Endothelial cell (in vitro differentiated cells): ENCODE measurements at regions not wholly inside any gene's neighbourhood (a gene's known extent, or its start where the extent isn't known, plus 50 kb on each side); places are given as distances from the start of the nearest gene placed in this dataset.

Experiments
- DNase-seq: peaks from one replicate; pipeline ENCODE4 v3.0.0; 2021; ENCODE audit warnings: low spot score
- H3K27ac Mint-ChIP-seq: one replicate; pipeline ENCODE4 v1.8.0; 2021; ENCODE audit warnings: mixed read lengths, inconsistent platforms; ENCODE audit not compliant: unreplicated experiment
- H3K27me3 Mint-ChIP-seq: one replicate; pipeline ENCODE4 v1.8.0; 2021; ENCODE audit warnings: mild to moderate bottlenecking, moderate library complexity, mixed read lengths, inconsistent platforms; ENCODE audit not compliant: unreplicated experiment
- H3K36me3 Mint-ChIP-seq: one replicate; pipeline ENCODE4 v1.8.0; 2021; ENCODE audit warnings: mild to moderate bottlenecking, low read depth, mixed read lengths, inconsistent platforms; ENCODE audit not compliant: unreplicated experiment
- H3K4me1 Mint-ChIP-seq: one replicate; pipeline ENCODE4 v1.8.0; 2021; ENCODE audit warnings: mild to moderate bottlenecking, mixed read lengths, inconsistent platforms; ENCODE audit not compliant: unreplicated experiment
- H3K4me3 Mint-ChIP-seq: one replicate; pipeline ENCODE4 v1.8.0; 2021; ENCODE audit warnings: mild to moderate bottlenecking, mixed read lengths, inconsistent platforms; ENCODE audit not compliant: unreplicated experiment
- H3K9me3 Mint-ChIP-seq: one replicate; pipeline ENCODE4 v1.8.0; 2021; ENCODE audit warnings: mixed read lengths, inconsistent platforms; ENCODE audit not compliant: unreplicated experiment
- CTCF ChIP-seq: fragments of 200-600 bp; sonication (generic); IDR thresholded peaks from one replicate; pipeline ENCODE4 v1.5.0; 2021; ENCODE audit warnings: antibody characterized with exemption; ENCODE audit not compliant: unreplicated experiment

GRCh38 chr10:2933519-2933918 is 133.8 kb upstream of the PFKP start:
- no peak overlapping the region for H3K4me3 Mint-ChIP-seq
- DNase-seq = no peak
- H3K27me3 Mint-ChIP-seq = peaks cover under 1% of the 10 kb centered on the region

GRCh38 chr10:2933071-2933470 is 134.3 kb upstream of the PFKP start:
- Mint-ChIP-seq H3K4me3 (no peak overlapping the region), H3K9me3 (no peaks in the 10 kb centered on the region), H3K4me1 (peaks cover 2% of the 10 kb centered on the region), H3K27ac (no peak overlapping the region), H3K27me3 (no peaks in the 10 kb centered on the region), H3K36me3 (no peaks in the 10 kb centered on the region)
- TF ChIP-seq CTCF = no peak
- DNase-seq = no peak

More at GRCh38 chr10:2933519-2933918, 133.8 kb upstream of the PFKP start:
- Mint-ChIP-seq H3K4me1 (peaks cover 2% of the 10 kb centered on the region), H3K27ac (no peak overlapping the region), H3K9me3 (no peaks in the 10 kb centered on the region), H3K36me3 (no peaks in the 10 kb centered on the region)
- TF ChIP-seq CTCF = no peak

- Mint-ChIP-seq H3K4me1 (peaks cover 18% of the 10 kb centered on the region), H3K4me3 (no peak overlapping the region), H3K27ac (no peak overlapping the region), H3K9me3 (no peaks in the 10 kb centered on the region), H3K27me3 (no peaks in the 10 kb centered on the region), H3K36me3 (no peaks in the 10 kb centered on the region)
- no peak for TF ChIP-seq CTCF
- DNase-seq = no peak
These were observed 137.7 kb upstream of the PFKP start for GRCh38 chr10:2929480-2930258.

GRCh38 chr10:2927958-2928840 is 139.1 kb upstream of the PFKP start:
- peak; percentile 77 for DNase-seq
- H3K4me3 Mint-ChIP-seq = no peak overlapping the region
- H3K27ac Mint-ChIP-seq = no peak overlapping the region
- peaks cover 16% of the 10 kb centered on the region for H3K4me1 Mint-ChIP-seq
- no peaks in the 10 kb centered on the region for H3K9me3 Mint-ChIP-seq
- H3K36me3 Mint-ChIP-seq = no peaks in the 10 kb centered on the region
- peaks cover 2% of the 10 kb centered on the region for H3K27me3 Mint-ChIP-seq
- TF ChIP-seq CTCF = peak; percentile 77
